Endodermal cell (in vitro differentiated cells): ENCODE measurements at regions not wholly inside any gene's neighbourhood (a gene's known extent, or its start where the extent isn't known, plus 50 kb on each side); places are given as distances from the start of the nearest gene placed in this dataset.

Experiments used
- DNase-seq: peaks from one replicate; pipeline ENCODE4 v3.0.0-alpha.2; 2017
- H3K27ac ChIP-seq: 2 replicates; pipeline ENCODE4 v1.5.1; 2013; ENCODE audit warnings: mild to moderate bottlenecking, low read depth, low read length, moderate library complexity
- H3K27me3 ChIP-seq: 2 replicates; pipeline ENCODE4 v1.6.1; 2013; ENCODE audit warnings: mild to moderate bottlenecking, low read length, moderate library complexity; ENCODE audit not compliant: insufficient read depth, control insufficient read depth, poor library complexity, severe bottlenecking
- H3K36me3 ChIP-seq: 2 replicates; pipeline ENCODE4 v1.7.0; 2013; ENCODE audit warnings: mild to moderate bottlenecking, low read length, moderate library complexity; ENCODE audit not compliant: control insufficient read depth, insufficient read depth
- H3K4me1 ChIP-seq: one replicate; pipeline ENCODE4 v1.7.0; 2013; ENCODE audit warnings: low read length; ENCODE audit not compliant: control insufficient read depth, insufficient read depth
- H3K4me3 ChIP-seq: 2 replicates; pipeline ENCODE4 v1.5.1; 2013; ENCODE audit warnings: mild to moderate bottlenecking, low read length, moderate library complexity
- H3K9ac ChIP-seq: 2 replicates; pipeline ENCODE4 v1.6.1; 2013; ENCODE audit warnings: mild to moderate bottlenecking, low read length, moderate library complexity; ENCODE audit not compliant: poor library complexity, severe bottlenecking; ENCODE audit errors: extremely low read depth
- H3K9me3 ChIP-seq: 2 replicates; pipeline ENCODE4 v1.6.1; 2013; ENCODE audit warnings: mild to moderate bottlenecking, low read length, moderate library complexity; ENCODE audit not compliant: control insufficient read depth
- H3K27ac Mint-ChIP-seq: 2 replicates; pipeline ENCODE4 v1.8.0; 2020; ENCODE audit warnings: mixed read lengths
- H3K27me3 Mint-ChIP-seq: 2 replicates; pipeline ENCODE4 v1.8.0; 2021; ENCODE audit warnings: mild to moderate bottlenecking, mixed read lengths; ENCODE audit not compliant: insufficient read depth
- H3K36me3 Mint-ChIP-seq: 2 replicates; pipeline ENCODE4 v1.8.0; 2020; ENCODE audit warnings: low read depth, mixed read lengths
- H3K4me1 Mint-ChIP-seq: 2 replicates; pipeline ENCODE4 v1.8.0; 2020; ENCODE audit warnings: mixed read lengths
- H3K4me3 Mint-ChIP-seq: 2 replicates; pipeline ENCODE4 v1.8.0; 2020; ENCODE audit warnings: mild to moderate bottlenecking, moderate library complexity, mixed read lengths
- H3K9me3 Mint-ChIP-seq: 2 replicates; pipeline ENCODE4 v1.8.0; 2020; ENCODE audit warnings: mild to moderate bottlenecking, mixed read lengths
- CTCF ChIP-seq: fragments of 200-600 bp; sonication (generic); conservative IDR thresholded peaks from 2 replicates; pipeline ENCODE4 v1.5.0; 2021; ENCODE audit warnings: antibody characterized with exemption, mild to moderate bottlenecking
- WGBS, 2 experiments: methylation state at CpG; one replicate each; pipeline versions ENCODE4 v1.1.5 to v1.1.7; 2013; ENCODE audit warnings: missing lambda C conversion rate in 2 of 2, mixed read lengths in 1 of 2; ENCODE audit not compliant: insufficient coverage in 1 of 2, insufficient read length in 1 of 2; 5-methylcytosine and 5-hydroxymethylcytosine counted together

GRCh38 chr4:129323658-129324057 is 227.7 kb downstream of the C4orf33 start:
- Mint-ChIP-seq H3K36me3 (no peaks in the 10 kb centered on the region), H3K27me3 (no peaks in the 10 kb centered on the region), H3K4me1 (peaks cover 18% of the 10 kb centered on the region), H3K4me3 (no peak overlapping the region), H3K9me3 (no peaks in the 10 kb centered on the region), H3K27ac (no peak overlapping the region)
- TF ChIP-seq CTCF = no peak
- Histone ChIP-seq H3K9ac (no peak overlapping the region), H3K4me3 (no peak overlapping the region), H3K4me1 (no peaks in the 10 kb centered on the region), H3K9me3 (no peaks in the 10 kb centered on the region), H3K27me3 (no peaks in the 10 kb centered on the region), H3K36me3 (no peaks in the 10 kb centered on the region), H3K27ac (no peak overlapping the region)
- WGBS, 2 experiments = 86 to 94% methylated on average over 4 of the region's 4 CpGs
- DNase-seq = no peak

GRCh38 chr4:129326571-129327460 is 230.9 kb downstream of the C4orf33 start:
- no peaks in the 10 kb centered on the region for H3K4me1 ChIP-seq
- H3K9ac ChIP-seq = no peak overlapping the region
- no peak overlapping the region for H3K27ac ChIP-seq
- no peak overlapping the region for H3K4me3 Mint-ChIP-seq
- no peaks in the 10 kb centered on the region for H3K27me3 ChIP-seq
- H3K9me3 Mint-ChIP-seq = peaks cover 2% of the 10 kb centered on the region
- no peaks in the 10 kb centered on the region for H3K36me3 ChIP-seq
- no peak for DNase-seq
- no peaks in the 10 kb centered on the region for H3K36me3 Mint-ChIP-seq
- no peak overlapping the region for H3K4me3 ChIP-seq
- 91 to 94% methylated on average over 7 of the region's 7 CpGs for WGBS, 2 experiments
- H3K4me1 Mint-ChIP-seq = peaks cover 18% of the 10 kb centered on the region
- H3K27me3 Mint-ChIP-seq = no peaks in the 10 kb centered on the region
- TF ChIP-seq CTCF = no peak
- peaks cover 5% of the 10 kb centered on the region for H3K9me3 ChIP-seq
- no peak overlapping the region for H3K27ac Mint-ChIP-seq

- Mint-ChIP-seq H3K4me1 (peaks cover 14% of the 10 kb centered on the region), H3K9me3 (peaks cover 2% of the 10 kb centered on the region), H3K27ac (no peak overlapping the region), H3K36me3 (no peaks in the 10 kb centered on the region), H3K27me3 (no peaks in the 10 kb centered on the region), H3K4me3 (no peak overlapping the region)
- Histone ChIP-seq H3K36me3 (no peaks in the 10 kb centered on the region), H3K27ac (no peak overlapping the region), H3K9ac (no peak overlapping the region), H3K4me3 (no peak overlapping the region), H3K4me1 (no peaks in the 10 kb centered on the region), H3K27me3 (no peaks in the 10 kb centered on the region), H3K9me3 (peaks cover 5% of the 10 kb centered on the region)
- WGBS, 2 experiments = 100% methylated on average over 2 of the region's 2 CpGs; no CpG with 5 or more reads in 1 of the 2 experiments
- no peak for DNase-seq
- no peak for TF ChIP-seq CTCF
Measured at GRCh38 chr4:129327637-129328036, 231.7 kb downstream of the C4orf33 start.
